Transverse colon (tissue), 4 donors: ENCODE measurements at regions not wholly inside any gene's neighbourhood (a gene's known extent, or its start where the extent isn't known, plus 50 kb on each side); places are given as distances from the start of the nearest gene placed in this dataset.

ENCODE experiments used
- CTCF ChIP-seq, 5 experiments: fragments of 200-600 bp in 3 of 5; fragments of 450-650 bp in 2 of 5; sonication (generic) in 3 of 5; IDR thresholded peaks; 1 replicate in 2 of 5; 2 replicates in 3 of 5; pipeline ENCODE4 v1.5.1; 2016 to 2017; ENCODE audit warnings: antibody characterized with exemption in 5 of 5, inconsistent platforms in 3 of 5, mild to moderate bottlenecking in 2 of 5, moderate library complexity in 1 of 5
- POLR2A ChIP-seq: fragments of 450-650 bp; IDR thresholded peaks from one replicate; pipeline ENCODE4 v1.6.1; 2016; ENCODE audit warnings: antibody characterized with exemption, mild to moderate bottlenecking, moderate library complexity
- POLR2AphosphoS5 ChIP-seq, 3 donors: sonication (generic); formaldehyde crosslinking; IDR thresholded peaks; one replicate each; pipeline ENCODE4 v1.6.1; 2016; ENCODE audit warnings: antibody characterized with exemption in 3 of 3

GRCh38 chr1:58888833-58889232 lies 105.0 kb upstream of the JUN start:
- TF ChIP-seq POLR2AphosphoS5 (IDR thresholded peaks at IDR 0.05), result no peak
- TF ChIP-seq CTCF (IDR thresholded peaks at IDR 0.05), result no peak
- no peak for TF ChIP-seq POLR2A
